GM04504 (cell line): ENCODE measurements at regions not wholly inside any gene's neighbourhood (a gene's known extent, or its start where the extent isn't known, plus 50 kb on each side); places are given as distances from the start of the nearest gene placed in this dataset.
"Not testable (repeated sequence)": the region's sequence is repeated elsewhere in the genome, so short reads cannot be mapped to it uniquely, and the experiment has no call there.

Experiments
- DNase-seq: peaks from one replicate; pipeline ENCODE4 v3.0.0-alpha.2; 2012; ENCODE audit warnings: low read depth

- no peak for DNase-seq
Measured at GRCh38 chr10:61612450-61612849, 50.3 kb upstream of the CABCOCO1 start.

GRCh38 chr10:61612009-61612408 lies 50.7 kb upstream of the CABCOCO1 start:
- no peak for DNase-seq

- no peak for DNase-seq
Measured at GRCh38 chr10:61609701-61610100, 53.0 kb upstream of the CABCOCO1 start.

GRCh38 chr10:61608255-61609033 lies 54.3 kb upstream of the CABCOCO1 start:
- no peak for DNase-seq

GRCh38 chr10:61606959-61607907 lies 55.5 kb upstream of the CABCOCO1 start:
- DNase-seq, result no peak

GRCh38 chr10:61605221-61605620 lies 57.5 kb upstream of the CABCOCO1 start:
- no peak for DNase-seq

GRCh38 chr10:61600399-61600798 lies 62.3 kb upstream of the CABCOCO1 start:
- no peak for DNase-seq

GRCh38 chr10:61594430-61594829 lies 68.3 kb upstream of the CABCOCO1 start:
- DNase-seq, result no peak

GRCh38 chr10:61592581-61592980 lies 70.1 kb upstream of the CABCOCO1 start:
- DNase-seq, result no peak

- no peak for DNase-seq
Measured at GRCh38 chr10:61589547-61590243, 73.0 kb upstream of the CABCOCO1 start.

GRCh38 chr10:61588770-61589211 lies 73.9 kb upstream of the CABCOCO1 start:
- DNase-seq, result no peak

- no peak for DNase-seq
Measured at GRCh38 chr10:61586829-61587228, 75.9 kb upstream of the CABCOCO1 start.

- no peak for DNase-seq
Measured at GRCh38 chr10:61580608-61581007, 82.1 kb upstream of the CABCOCO1 start.

GRCh38 chr10:61570204-61570603 lies 92.5 kb upstream of the CABCOCO1 start:
- not testable (repeated sequence) for DNase-seq

- DNase-seq, result no peak
Measured at GRCh38 chr10:61567729-61568128, 95.0 kb upstream of the CABCOCO1 start.

GRCh38 chr10:61565819-61566560 lies 96.7 kb upstream of the CABCOCO1 start:
- no peak for DNase-seq

- DNase-seq, result no peak
Measured at GRCh38 chr10:61564444-61564843, 98.3 kb upstream of the CABCOCO1 start.

- DNase-seq, result no peak
Measured at GRCh38 chr10:61559615-61560014, 103.1 kb upstream of the CABCOCO1 start.

- DNase-seq, result no peak
Measured at GRCh38 chr10:61558188-61558587, 104.5 kb upstream of the CABCOCO1 start.

- no peak for DNase-seq
Measured at GRCh38 chr10:61554925-61555324, 101.7 kb upstream of the TMEM26 start.

GRCh38 chr10:61549861-61550260 lies 96.7 kb upstream of the TMEM26 start:
- DNase-seq, result no peak

- DNase-seq, result no peak
Measured at GRCh38 chr10:61548364-61548763, 95.2 kb upstream of the TMEM26 start.
